OCI-M1 (cell line): ENCODE measurements at regions not wholly inside any gene's neighbourhood (a gene's known extent, or its start where the extent isn't known, plus 50 kb on each side); places are given as distances from the start of the nearest gene placed in this dataset.

Experiments used
- DNase-seq: peaks from one replicate; lab custom pipeline; 2025; lab: John Stamatoyannopoulos, UW

DNA sequence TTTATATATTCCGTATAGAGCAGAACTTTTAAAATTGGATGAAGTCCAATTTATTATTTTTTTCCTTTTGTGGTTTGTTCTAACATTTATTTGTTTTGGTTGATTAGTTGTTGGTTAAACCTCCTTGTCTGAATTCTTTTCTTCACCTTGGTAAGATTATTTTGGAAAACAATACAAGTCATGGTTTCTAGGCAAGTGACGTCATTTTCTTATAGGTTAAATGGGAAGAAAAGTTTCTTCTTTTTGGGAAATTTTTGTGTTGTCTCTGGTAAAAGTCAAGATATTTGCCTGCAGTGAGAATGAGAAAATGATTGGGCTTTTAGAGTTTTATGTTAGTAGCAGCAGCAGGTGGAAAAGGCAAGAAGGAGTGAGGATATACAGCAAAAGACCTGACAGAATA lies 197.9 kb downstream of the OTOR start:
- DNase-seq = no peak

DNA sequence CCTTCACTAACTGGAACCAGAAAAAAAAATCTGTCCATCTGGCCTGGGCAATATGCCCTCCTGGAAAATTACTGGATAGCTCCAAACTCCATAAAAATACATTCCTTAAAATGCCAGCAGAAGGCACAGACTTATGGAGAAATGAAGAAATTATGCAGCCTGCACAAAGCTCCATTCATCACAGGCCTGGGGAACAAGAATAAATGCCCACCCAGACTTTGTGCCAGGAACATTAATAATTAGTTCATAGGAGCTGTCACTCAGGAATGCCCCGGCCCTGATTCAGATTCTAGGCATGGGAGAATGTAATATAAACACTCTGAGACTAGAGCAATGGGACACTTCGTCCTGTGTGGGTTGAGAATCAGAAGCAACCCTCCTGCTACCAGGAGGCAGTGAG lies 199.3 kb downstream of the OTOR start:
- DNase-seq = no peak

DNA sequence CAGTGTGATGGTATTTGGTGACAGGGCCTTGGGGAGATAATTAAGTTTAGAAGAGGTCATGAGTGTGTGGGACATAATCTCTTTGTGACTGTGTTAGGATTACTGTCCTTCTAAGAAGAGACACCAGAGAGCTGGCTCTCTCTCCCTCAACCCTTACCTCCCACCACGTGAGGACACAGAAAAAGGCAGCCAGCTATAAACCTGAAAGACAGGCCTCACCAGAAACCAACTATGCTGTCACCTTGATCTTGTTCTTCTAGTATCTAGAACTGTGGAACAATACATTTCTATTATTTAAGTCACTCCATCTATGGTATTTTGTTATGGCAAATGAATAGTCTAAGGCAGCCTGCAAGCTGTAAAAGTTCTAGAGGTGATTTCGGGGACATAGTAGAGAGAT lies 203.7 kb downstream of the OTOR start:
- DNase-seq = no peak

DNA sequence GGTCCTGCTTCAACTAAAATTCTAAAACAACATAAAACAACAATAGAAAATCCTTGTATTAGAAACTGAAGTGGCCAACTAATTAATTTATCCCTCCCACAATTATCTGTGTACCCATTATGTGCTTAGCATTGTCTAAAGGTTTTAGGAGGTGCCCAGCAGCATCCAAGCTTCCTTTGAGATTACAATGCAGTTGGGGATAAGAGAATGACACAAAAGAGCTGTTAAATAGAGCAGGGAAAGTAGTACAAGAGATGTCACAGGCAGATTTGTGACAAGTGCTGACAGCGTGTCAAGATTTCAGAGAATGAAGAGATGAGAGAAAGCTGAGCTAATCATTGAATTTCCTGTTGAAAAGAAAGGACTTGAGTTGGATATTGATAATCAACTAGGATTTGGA lies 204.8 kb downstream of the OTOR start:
- DNase-seq = no peak

DNA sequence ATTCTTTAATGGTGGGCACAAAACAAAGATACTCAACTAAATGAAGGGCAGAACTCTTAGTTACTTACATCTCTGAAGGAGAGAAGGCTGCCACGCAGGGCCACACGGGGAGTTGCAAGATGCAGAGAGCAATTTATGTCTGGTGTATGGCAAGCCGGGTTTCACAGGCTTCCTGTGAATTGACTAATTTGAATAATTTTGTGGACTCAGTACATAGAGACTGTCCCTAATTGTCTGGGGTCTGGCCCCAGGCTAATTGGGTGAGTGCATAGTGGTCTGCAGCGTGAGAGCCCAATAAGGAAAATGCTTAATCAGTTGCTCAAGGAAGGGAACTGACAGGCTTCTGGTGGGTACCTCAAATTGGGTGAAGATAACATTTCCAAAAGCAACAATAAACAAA lies 205.7 kb downstream of the OTOR start:
- DNase-seq = no peak

DNA sequence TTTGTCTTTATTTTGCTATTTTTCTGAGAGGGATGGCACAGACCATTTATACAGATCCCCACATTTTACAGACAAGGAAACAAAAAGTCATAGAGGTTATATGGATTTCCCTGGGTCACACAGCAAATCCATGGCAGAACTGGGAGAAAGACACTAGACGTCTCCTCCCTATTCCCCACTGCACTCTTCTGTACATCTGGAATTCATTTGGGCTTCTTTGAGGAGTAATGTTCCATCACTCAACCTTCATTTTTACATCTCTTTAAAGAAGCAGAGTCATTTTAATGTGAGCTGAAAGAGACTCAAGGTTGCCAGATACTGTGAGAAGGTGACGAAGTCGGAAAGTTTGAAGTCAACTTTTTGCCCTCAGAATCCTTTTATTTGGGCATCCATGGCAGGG lies 207.3 kb downstream of the OTOR start:
- DNase-seq = no peak

DNA sequence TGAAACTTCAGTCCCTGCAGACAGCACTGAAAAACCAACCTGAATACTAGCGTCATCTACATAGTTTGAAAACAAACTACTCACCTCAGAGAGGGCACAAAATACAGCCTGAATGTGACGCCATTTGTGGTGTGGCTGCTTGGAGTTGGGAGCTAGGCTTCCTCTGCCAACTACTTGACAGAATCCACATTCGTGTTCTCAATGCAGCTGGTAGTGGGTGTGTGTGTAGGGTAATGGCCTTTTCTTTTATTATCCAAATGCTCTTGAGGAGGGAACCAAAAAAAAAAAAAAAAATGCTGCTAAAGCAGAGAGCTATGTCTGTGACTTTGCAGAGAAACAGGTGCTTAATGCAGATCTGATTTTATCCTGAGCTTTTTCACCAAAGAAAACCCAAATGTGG lies 207.8 kb downstream of the OTOR start:
- DNase-seq = no peak

DNA sequence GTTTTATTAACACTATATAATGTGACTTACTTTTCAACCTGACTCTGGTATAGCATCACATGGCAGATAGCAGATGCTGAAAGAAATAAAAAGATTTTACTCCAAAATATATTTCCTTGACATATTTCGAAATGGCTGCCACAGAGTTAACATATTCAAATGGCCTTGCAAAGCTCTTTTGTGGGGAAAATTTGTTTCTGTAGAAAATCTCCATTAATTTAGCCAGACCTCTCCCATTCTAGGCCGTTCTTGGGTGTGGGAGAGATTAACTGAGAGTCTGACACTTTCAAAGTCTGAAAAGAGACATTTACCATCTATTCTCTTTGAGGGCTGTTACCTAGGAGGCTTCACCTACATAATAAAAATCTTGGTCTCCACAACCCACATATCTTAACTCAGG lies 217.2 kb downstream of the OTOR start:
- DNase-seq = no peak

DNA sequence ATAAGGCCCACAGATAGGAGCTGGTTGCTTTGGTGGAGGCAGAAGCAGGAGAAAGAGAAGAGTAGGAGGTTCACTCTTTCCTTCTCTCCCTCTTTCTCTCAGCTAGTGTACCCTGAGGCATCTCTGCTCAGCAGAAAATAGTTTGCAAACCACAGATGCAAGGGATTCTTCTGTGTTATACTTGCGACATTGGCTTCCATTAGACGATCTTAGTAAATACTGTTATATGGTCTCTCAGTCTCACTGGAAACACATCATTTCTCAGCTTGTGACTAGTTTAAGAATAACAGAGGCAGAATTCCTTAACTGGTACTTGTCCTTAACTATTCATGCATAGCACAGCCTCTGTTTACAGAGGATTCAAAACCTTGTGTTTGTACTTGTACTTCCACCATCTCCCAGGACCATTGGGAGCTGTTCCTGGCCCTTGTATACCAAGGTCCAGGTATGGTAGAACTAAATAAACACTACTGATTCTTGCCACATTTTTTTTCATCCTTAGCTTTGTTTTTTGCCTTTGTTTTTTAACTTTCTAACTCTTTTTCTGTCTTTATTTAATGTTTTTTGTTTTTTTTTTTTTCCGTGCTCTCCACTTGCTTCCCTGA lies 218.2 kb downstream of the OTOR start:
- no peak for DNase-seq

DNA sequence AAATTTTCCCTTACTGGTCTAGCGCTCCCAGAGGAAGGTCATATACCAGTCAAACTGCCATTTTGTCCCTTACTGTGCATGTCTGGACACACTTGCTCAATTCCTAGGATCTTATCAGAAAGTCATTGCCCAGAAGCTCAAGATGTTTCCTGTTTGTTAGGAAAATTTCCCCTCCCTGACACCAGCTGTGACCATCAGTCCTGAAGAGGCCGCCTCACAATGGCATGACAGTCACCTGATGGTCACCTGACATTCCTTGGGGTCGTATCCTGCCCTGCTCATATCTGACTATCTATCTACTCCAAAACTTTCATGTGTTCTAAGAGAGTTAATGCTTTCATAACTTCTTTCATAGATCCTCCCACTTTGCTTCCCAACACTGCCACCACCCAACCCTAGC lies 219.9 kb downstream of the OTOR start:
- no peak for DNase-seq

DNA sequence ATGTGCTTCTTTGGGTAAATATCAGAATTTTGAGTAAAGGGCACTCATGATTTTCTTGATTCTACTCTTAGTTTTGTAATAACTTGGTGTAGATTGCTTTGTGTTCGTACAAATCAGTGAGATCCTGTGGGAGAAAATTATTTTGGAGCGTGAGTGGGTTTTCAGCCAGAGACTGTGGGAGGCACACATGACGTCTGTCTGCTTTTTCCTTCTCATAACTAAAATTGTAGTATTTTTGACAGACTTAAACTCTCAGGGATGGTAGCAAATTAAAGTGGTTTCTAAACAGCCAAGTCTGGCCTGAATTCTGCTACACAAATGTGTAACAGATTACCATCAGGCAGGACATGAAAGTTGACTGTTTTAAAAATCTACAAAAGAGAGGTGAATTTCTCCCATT lies 222.6 kb downstream of the OTOR start:
- no peak for DNase-seq

DNA sequence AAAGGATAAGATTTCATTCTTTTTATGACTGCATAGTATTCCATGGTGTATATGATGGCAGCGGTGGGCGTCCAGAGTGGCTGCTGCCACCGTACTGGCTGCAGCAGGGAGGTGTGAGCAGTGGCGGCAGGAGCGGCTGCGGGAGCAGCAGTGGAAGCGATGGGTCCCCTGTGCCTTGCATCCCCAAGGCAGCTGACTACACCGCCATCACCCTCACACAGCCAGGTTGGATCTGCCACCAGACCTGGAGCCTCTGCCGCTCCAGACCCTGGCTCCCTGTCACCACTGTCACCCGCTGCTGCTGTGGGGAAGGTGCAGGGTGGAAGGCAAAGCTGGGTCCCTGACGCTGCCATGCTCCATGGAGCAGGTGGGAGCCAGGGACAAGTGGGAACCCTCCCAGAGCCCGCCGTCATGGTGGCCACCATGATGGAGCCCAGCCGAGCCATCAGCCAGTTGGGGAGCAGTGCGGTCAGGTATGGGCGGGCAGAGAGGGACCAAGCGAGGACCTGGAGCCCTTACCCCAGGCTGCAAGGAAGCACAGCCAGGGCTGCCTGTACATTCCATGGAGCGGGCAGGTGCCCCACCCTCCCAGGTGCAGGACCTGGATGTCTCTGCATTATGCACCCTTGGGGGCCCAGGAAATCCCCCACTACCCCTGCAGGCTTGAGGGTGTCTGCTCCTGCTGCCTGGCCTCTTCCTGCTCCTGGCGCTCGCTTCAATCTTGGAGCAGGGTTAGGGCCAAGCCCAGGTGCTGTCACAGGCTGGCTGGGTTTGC lies 226.1 kb downstream of the OTOR start:
- no peak for DNase-seq

DNA sequence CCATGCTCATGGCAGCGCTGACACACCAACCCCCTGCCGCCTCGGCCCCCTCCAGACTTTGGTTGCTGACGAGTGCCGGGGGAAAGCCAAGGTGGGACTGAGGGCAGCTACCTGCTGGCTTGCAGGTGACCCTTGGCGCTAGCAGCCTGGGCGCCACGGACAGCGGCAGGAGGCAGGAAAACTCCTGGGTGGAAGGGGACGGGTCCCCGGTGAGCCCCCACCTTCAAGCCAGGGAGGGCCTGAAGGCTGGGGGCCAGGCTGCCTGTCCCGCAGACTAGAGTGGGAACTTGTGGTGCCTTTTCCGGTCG lies 226.7 kb downstream of the OTOR start:
- DNase-seq = no peak

DNA sequence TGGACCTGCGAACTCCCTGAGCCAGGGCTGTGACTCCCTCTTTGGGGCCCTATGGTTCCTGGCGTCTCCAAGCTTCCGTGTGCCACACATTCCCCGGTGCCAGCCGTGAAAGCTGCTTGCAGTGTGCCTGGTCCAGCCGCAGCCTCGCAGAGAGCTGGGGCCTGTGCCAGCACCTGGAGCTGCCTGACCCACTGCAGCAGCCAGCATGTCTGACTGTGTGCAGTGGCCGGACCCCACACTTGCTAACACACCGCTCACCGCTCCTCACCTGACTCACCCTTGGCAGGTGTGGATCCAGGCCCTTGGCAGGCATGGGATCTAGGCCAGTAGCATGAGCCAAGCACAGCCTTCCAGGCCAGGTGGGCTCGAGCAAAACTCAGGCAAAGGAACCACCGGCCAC lies 227.5 kb downstream of the OTOR start:
- no peak for DNase-seq

DNA sequence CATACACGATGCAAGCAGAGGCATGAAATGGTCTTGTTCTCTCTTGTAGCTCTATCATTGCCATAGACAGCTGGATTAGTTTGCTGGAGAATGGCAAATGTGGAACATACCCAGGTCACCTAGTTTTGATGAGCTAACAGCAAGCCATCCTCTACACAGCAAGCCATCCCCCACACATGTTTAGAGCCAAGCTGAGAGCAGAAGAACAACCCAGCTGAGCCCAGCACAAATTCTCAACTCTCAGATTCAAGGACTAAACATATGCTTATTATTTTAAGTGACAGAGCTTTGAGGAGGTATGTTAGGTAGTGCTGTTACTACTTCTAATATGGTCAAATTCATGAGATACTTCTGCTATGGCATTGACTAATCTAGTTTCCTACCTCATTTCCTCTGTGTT lies 230.3 kb downstream of the OTOR start:
- no peak for DNase-seq

DNA sequence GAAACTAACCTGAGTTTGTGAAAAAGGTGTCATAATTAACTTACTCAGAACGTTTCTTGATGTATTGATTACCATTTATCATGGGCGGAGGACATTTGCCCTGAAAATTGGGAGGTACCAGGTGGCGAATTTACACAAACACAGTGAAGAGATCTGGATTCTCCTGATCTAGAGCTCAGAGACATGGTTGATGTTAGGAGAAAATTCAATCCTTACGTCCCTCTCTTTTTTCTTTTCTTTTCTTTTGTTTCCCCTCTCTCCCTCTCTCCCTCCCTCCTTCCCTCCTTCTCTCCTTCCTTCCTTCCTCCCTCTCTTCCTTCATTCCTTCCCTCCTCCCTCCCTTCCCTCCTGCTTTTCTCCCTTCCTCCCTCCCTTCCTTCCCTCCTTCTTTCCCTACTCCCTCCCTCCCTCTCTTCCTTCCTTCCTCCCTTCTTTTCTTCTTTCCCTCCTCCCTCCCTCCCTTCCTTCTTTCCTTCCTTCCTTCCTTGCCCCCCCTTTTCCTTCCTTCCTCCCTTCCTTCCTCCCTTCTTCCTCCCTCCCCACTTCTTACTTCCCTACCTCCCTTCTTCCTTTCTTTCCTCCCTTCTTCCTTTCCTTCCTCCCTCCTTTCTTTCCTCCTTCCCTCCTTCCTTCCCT lies 234.1 kb downstream of the OTOR start:
- DNase-seq = no peak

DNA sequence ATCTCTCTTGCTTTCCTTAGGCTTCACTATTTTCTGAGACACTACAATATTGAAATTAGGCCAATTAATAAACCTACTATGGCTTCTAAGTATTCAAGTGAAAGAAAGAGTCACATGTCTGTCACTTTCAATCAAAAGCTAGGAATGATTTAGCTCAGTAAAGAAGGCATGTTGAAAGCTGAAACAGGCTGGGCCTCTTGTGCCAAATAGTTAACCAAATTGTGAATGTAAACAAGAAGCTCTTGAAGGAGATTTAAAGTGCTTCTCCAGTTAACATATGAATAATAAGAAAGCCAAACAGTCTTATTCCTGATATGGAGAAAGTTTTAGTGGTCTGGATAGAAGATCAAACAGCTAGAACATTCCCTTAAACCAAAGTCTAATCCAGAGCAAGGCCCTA lies 236.3 kb downstream of the OTOR start:
- no peak for DNase-seq

DNA sequence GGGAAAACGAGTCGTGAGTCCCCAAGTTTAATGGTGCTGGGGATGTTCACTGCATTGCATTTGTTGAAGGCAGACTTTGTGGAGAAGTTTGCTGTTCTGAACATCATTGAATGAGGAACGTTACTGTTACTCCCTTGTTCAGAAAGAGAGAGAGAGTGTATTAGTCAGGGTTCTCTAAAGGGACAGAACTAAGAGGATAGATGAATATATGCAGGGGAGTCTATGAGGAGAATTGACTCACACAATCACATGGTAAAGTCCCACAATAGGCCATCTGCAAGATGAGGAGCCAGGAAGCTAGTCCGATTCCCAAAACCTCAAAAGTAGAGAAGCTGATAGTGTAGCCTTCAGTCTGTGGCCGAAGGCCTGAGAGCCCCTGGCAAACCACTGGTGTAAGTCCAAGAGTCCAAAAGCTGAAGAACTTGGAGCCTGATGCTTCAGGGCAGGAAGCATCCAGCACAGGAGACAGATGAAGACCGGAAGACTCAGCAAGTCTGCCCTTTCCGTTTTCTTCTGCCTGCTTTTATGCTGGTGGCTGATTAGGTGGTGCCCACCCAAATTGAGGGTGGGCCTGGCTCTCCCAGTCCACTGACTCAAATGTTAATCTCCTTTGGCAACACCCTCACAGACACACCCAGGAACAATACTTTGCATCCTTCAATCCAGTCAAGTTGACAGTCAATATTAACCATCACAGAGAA lies 223.5 kb upstream of the PCSK2 start:
- no peak for DNase-seq

DNA sequence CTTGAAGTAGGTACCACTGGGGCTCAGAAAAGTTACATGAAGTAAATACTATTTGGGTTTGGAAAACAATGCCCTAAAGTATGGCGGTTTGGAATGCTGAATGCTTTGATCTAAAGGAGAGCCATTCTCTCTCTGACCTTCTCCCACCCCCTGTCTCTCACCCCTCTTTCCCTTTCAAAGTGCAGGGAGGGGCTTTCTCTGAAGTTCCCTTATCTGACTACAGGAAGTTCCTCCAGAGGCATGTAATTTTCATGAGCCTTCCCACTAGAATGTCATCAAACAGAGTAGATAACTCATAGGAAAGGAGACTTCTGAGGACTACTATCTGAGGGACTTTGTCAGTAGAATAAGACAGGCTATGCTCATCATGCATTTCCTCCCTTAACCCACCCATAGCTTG lies 216.7 kb upstream of the PCSK2 start:
- DNase-seq = no peak

DNA sequence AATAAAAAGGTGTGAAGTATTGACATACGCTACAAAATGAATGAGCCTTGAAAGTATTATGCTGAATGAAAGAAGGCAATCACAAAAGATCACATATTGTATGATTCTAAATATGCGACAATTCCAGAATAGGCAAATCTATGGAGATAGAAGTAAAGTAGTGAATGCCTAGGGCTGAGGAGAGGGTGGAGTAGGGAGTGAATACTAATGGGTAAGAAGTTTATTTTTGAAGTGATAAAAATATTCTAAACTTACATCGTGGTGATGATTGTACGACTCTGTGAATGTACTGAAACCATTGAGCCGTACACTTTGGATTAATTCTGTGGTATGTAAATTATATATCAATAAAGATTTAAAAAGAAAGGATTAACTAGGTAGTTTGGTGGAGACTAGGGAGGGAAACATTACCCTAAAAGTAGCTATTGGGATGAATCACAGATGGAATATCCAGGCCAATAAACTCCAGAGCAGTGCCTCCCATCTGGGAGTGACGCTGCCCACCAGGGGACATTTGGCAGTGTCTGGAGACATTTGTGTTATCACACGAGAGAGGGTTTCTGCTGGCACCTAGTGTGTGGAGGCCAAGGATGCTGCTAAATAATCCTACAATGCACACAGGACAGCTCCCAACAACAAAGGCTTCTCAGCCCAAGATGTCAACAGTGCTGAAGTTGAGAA lies 214.2 kb upstream of the PCSK2 start:
- no peak for DNase-seq

DNA sequence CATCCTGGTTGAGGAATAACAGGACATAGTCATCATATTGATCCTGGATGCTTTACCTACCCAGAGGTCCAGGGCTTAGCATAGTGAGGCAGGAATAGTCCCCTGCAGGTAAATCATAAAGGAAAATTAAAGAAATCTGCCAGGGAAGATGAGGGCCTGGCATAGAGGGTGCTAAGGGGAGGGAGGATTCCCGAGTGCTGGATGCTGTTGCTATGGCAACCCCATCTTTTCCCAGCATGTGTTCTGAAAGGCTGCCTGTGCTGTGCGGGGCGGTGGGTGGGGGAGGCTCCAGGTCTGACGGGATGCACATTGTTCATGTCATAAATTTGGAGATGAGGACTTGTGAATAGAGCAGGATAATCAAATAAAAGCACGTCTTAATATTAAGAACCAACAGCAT lies 212.6 kb upstream of the PCSK2 start:
- DNase-seq = no peak

DNA sequence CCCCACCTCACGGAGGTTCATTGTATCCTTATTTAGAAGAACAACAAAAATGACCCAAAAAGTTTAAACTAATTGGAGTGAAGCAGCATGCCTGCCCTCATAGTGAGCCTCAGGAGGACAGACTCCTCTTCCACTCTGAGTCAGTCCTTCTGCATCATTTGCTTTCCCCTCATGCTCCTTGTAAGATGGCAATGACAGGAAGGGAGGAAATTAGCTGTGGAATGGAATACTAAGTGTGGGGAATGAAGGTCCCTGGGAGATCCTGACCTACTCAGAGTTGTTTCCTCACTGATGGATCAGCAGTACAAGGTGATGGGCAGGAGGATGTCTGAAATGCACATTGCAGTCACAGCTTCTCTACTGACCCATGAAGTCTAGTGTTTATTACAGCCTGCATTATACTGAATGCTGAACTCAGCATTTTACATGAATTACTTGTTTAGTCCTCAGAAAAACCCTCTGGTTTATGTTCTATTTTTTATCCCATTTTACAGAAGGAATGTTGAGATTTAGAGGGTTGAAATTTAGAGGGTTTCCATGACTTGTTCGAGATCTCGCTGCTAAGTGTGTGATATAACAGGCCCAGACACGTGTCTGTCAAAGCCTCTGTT lies 212.0 kb upstream of the PCSK2 start:
- DNase-seq = no peak
